ENCODE measurements at regions not wholly inside any gene's neighbourhood (a gene's known extent, or its start where the extent isn't known, plus 50 kb on each side); places are given as distances from the start of the nearest gene placed in this dataset.

- POLR2A ChIA-PET (ENCODE audit: partially characterized antibody) = no interaction called here
- no peak for FAIRE-seq
Observed at GRCh38 chr10:76729841-76730487, 907.6 kb downstream of the KCNMA1 start.

More at GRCh38 chr10:76729841-76730487, 907.6 kb downstream of the KCNMA1 start:
- Histone ChIP-seq H4K20me1 (replicated peaks in 1 of 2; ENCODE audit: control insufficient read depth in 1 of 2, insufficient read depth in 2 of 2, low read length in 2 of 2) (no peaks in the 10 kb centered on the region), H2AFZ (ENCODE audit: low read length) (no peak overlapping the region), H4K91ac (replicated peaks; ENCODE audit: insufficient read length, low read length) (no peak overlapping the region), H3K14ac (ENCODE audit: insufficient read length) (no peak overlapping the region), H2BK120ac (replicated peaks; ENCODE audit: low read depth, low read length) (no peak overlapping the region), H4K5ac (ENCODE audit: insufficient read length, low read depth, low read length) (no peak overlapping the region), H3K18ac (ENCODE audit: extremely low read depth, low read length) (no peak overlapping the region), H3K27me3 (replicated peaks in 1 of 4; ENCODE audit: control insufficient read depth in 3 of 4, extremely low read depth in 1 of 4, insufficient read depth in 3 of 4, low read length in 3 of 4) (no peaks in the 10 kb centered on the region), H3K9me3 (ENCODE audit: insufficient read depth in 2 of 2, low read depth in 1 of 2, low read length in 1 of 2) (peaks cover 2 to 6% of the 10 kb centered on the region in 2 experiments; a peak in 1 of 4 replicates), H4K8ac (ENCODE audit: extremely low read depth, insufficient read depth, low read length) (no peak overlapping the region), H3K79me2 (ENCODE audit: control insufficient read depth in 1 of 2, insufficient read depth in 2 of 2, low read length in 2 of 2) (no peaks in the 10 kb centered on the region), H2BK20ac (ENCODE audit: low read length) (no peak overlapping the region), H3K9ac (replicated peaks in 1 of 4; ENCODE audit: extremely low read depth in 1 of 4, low read depth in 3 of 4, low read length in 3 of 4) (no peak overlapping the region), H2BK15ac (ENCODE audit: low read length) (no peak overlapping the region), H2AK5ac (ENCODE audit: low read depth, low read length) (no peak overlapping the region), H2BK5ac (ENCODE audit: low read depth, low read length) (no peak overlapping the region), H2BK12ac (ENCODE audit: low read depth, low read length) (no peak overlapping the region), H3K27ac (ENCODE audit: low read depth, low read length) (no peak overlapping the region), H3K4ac (replicated peaks; ENCODE audit: insufficient read length, low read depth, low read length) (no peak overlapping the region), H3K4me2 (ENCODE audit: insufficient read depth in 1 of 2, low read depth in 2 of 2, low read length in 2 of 2) (no peak overlapping the region), H3K36me3 (ENCODE audit: control insufficient read depth in 2 of 4, insufficient read depth in 4 of 4, low read length in 3 of 4) (no peaks in the 10 kb centered on the region), H3K4me1 (replicated peaks in 1 of 4; ENCODE audit: control insufficient read depth in 3 of 4, insufficient read depth in 4 of 4, low read length in 3 of 4) (no peaks in the 10 kb centered on the region), H3K23ac (ENCODE audit: insufficient read length) (no peak overlapping the region), H3K56ac (replicated peaks; ENCODE audit: insufficient read length, low read depth, low read length) (no peak overlapping the region), H3K4me3 (ENCODE audit: extremely low read depth in 1 of 4, insufficient read depth in 2 of 4, low read depth in 3 of 4, low read length in 4 of 4) (no peak overlapping the region), H3K23me2 (ENCODE audit: low read depth, low read length) (no peaks in the 10 kb centered on the region), H3K79me1 (ENCODE audit: low read depth, low read length) (no peaks in the 10 kb centered on the region)
- CTCF ChIA-PET (ENCODE audit: partially characterized antibody) = interaction anchor here (0.7 to 1.1 kb wide), 2 partner anchors 10 to 12 kb away, joined by 3 read pairs; no protein-coding TSS in a partner anchor
- DNase-seq (ENCODE audit: low read depth in 1 of 2, low spot score in 2 of 2) = no peak
- TF ChIP-seq, protein P1, sequence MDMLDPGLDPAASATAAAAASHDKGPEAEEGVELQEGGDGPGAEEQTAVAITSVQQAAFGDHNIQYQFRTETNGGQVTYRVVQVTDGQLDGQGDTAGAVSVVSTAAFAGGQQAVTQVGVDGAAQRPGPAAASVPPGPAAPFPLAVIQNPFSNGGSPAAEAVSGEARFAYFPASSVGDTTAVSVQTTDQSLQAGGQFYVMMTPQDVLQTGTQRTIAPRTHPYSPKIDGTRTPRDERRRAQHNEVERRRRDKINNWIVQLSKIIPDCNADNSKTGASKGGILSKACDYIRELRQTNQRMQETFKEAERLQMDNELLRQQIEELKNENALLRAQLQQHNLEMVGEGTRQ (IDR thresholded peaks at IDR 0.05; ENCODE audit: low read length) = no peak
- TF ChIP-seq CHD2 (IDR thresholded peaks at IDR 0.05; ENCODE audit: low read length) (no peak), TAF1 (IDR thresholded peaks at IDR 0.05; ENCODE audit: low read depth, low read length) (no peak), HDAC2 (IDR thresholded peaks at IDR 0.05; ENCODE audit: borderline replicate concordance in 1 of 2, low read depth in 2 of 2, low read length in 2 of 2) (no peak)
- WGBS, 2 experiments (ENCODE audit: extremely low coverage in 1 of 2, insufficient coverage in 1 of 2, insufficient read length in 1 of 2, insufficient replicate concordance in 2 of 2, low coverage in 1 of 2, low lambda C conversion rate in 2 of 2, missing lambda C conversion rate in 1 of 2) = 87% methylated on average over 1 of the region's 1 CpG; no CpG with 5 or more reads in 1 of the 2 experiments
